Neutrophil (primary cell): ENCODE measurements at regions not wholly inside any gene's neighbourhood (a gene's known extent, or its start where the extent isn't known, plus 50 kb on each side); places are given as distances from the start of the nearest gene placed in this dataset.

Source experiments
- H3K27ac ChIP-seq: fragments of 200-600 bp; sonication (generic); 2 replicates; pipeline ENCODE4 v1.5.1; 2016; ENCODE audit warnings: mild to moderate bottlenecking, moderate library complexity
- H3K27me3 ChIP-seq: fragments of 200-600 bp; sonication (generic); 2 replicates; pipeline ENCODE4 v1.6.0; 2016; ENCODE audit warnings: mild to moderate bottlenecking
- H3K36me3 ChIP-seq: fragments of 200-600 bp; sonication (generic); 2 replicates; pipeline ENCODE4 v1.5.1; 2017
- H3K4me1 ChIP-seq, 2 experiments: fragments of 200-600 bp in 1 of 2; sonication (generic) in 1 of 2; 1 replicate in 1 of 2; 2 replicates in 1 of 2; pipeline versions ENCODE4 v1.5.1 to v1.6.1; 2013 to 2016; ENCODE audit warnings: low read depth in 1 of 2, low read length in 1 of 2, mild to moderate bottlenecking in 1 of 2, moderate library complexity in 1 of 2; ENCODE audit not compliant: control insufficient read depth in 1 of 2, insufficient read depth in 1 of 2
- H3K4me3 ChIP-seq, 2 experiments: fragments of 200-600 bp in 1 of 2; sonication (generic) in 1 of 2; 1 replicate in 1 of 2; 2 replicates in 1 of 2; pipeline ENCODE4 v1.5.1; 2013 to 2016; ENCODE audit warnings: low read depth in 1 of 2, low read length in 1 of 2, mild to moderate bottlenecking in 1 of 2, moderate library complexity in 1 of 2
- H3K9me3 ChIP-seq: fragments of 200-600 bp; sonication (generic); 2 replicates; pipeline ENCODE4 v1.5.1; 2016
- TF ChIP-seq, protein P1 (sequence below): fragments of 200-600 bp; sonication (generic); IDR thresholded peaks from 2 replicates; pipeline ENCODE4 v1.5.1; 2016; ENCODE audit warnings: antibody characterized with exemption

DNA sequence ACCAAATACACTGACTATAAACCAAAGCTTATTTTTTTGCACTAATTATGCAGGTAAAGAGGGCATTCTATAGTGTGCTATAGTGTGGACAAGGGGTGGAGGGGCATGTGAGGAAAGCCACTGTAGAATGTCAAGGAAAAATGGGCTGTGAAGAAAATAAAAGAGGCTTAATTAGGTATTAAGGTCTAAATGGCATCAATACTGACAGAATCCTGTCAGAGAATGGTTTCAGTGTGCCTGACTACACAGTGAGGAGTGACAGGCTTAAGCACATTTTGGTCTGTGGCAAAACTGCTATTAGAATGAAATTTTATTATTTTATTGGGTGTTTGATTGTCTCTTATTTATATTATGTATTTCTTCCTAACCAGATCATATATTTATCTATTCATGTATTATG, 787.6 kb upstream of the CELF4 start:
- no peaks in the 10 kb centered on the region for H3K27me3 ChIP-seq
- no peak overlapping the region for H3K4me3 ChIP-seq
- TF ChIP-seq, protein P1, sequence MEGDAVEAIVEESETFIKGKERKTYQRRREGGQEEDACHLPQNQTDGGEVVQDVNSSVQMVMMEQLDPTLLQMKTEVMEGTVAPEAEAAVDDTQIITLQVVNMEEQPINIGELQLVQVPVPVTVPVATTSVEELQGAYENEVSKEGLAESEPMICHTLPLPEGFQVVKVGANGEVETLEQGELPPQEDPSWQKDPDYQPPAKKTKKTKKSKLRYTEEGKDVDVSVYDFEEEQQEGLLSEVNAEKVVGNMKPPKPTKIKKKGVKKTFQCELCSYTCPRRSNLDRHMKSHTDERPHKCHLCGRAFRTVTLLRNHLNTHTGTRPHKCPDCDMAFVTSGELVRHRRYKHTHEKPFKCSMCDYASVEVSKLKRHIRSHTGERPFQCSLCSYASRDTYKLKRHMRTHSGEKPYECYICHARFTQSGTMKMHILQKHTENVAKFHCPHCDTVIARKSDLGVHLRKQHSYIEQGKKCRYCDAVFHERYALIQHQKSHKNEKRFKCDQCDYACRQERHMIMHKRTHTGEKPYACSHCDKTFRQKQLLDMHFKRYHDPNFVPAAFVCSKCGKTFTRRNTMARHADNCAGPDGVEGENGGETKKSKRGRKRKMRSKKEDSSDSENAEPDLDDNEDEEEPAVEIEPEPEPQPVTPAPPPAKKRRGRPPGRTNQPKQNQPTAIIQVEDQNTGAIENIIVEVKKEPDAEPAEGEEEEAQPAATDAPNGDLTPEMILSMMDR, result no peak
- no peaks in the 10 kb centered on the region for H3K36me3 ChIP-seq
- H3K4me1 ChIP-seq, result no peaks in the 10 kb centered on the region
- no peaks in the 10 kb centered on the region for H3K9me3 ChIP-seq
- H3K27ac ChIP-seq, result no peak overlapping the region

DNA sequence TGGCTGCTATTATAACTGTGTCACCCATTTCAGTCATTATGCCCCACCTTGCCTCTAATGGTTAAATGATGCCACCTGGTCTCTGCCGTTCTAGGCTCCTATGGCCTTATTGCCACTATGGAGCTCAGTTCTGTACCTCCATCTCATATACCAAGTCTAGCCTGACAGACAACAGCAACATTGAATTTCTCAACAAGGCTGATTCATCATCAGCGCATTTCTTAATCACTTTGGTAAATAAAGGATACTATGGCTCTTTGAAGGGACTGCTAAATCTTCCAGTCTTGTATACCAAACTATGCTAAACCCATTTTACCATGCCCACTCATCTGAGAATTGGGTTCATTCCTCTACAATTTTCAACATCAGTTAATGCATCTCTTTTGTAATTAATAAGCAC, 784.5 kb upstream of the CELF4 start:
- TF ChIP-seq, protein P1, result no peak
- Histone ChIP-seq H3K27ac (no peak overlapping the region), H3K4me1 (no peaks in the 10 kb centered on the region), H3K36me3 (no peaks in the 10 kb centered on the region), H3K9me3 (no peaks in the 10 kb centered on the region), H3K4me3 (no peak overlapping the region), H3K27me3 (no peaks in the 10 kb centered on the region)

DNA sequence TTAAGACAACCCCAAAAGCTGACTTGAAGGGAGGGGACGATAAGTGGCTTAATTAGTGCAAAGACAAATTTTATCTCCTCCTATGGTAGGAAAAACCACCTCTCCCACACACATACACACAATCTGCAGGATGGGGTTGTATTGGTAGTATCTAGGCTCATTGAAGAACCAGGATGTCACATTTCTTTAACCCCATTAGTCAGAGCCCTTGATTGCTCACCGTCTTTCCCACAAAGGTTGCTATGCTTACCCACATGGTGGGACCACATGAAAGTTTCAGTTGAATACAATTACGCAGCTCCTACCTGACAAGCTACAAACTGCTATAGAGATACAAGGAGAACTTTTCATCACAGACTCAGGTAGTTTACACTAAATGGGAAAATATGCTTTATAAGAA, 765.0 kb upstream of the CELF4 start:
- TF ChIP-seq, protein P1, result no peak
- Histone ChIP-seq H3K36me3 (no peaks in the 10 kb centered on the region), H3K4me3 (no peak overlapping the region), H3K27me3 (no peaks in the 10 kb centered on the region), H3K4me1 (no peaks in the 10 kb centered on the region), H3K9me3 (no peaks in the 10 kb centered on the region), H3K27ac (no peak overlapping the region)

DNA sequence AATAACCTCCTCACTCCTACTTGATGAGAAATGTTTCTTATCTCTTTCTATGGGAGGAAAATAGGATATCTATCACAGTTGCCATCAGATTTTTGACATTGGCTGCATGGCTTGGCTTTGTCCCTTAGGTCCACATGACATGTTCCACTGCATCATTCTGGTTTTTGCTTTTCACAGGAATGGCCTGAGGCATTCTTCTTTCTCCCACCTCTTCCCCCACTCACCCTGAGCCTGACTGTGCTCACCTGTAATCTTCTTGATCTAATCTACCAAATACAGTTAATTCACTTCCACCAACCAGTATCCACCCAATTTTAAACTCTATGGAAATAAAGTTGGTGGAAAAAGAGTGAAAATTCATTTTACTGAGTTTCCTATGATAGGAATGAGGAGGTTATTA, 763.5 kb upstream of the CELF4 start:
- TF ChIP-seq, protein P1, result no peak
- H3K27ac ChIP-seq, result no peak overlapping the region
- H3K4me1 ChIP-seq, result no peaks in the 10 kb centered on the region
- no peaks in the 10 kb centered on the region for H3K27me3 ChIP-seq
- no peak overlapping the region for H3K4me3 ChIP-seq
- H3K36me3 ChIP-seq, result no peaks in the 10 kb centered on the region
- H3K9me3 ChIP-seq, result no peaks in the 10 kb centered on the region

DNA sequence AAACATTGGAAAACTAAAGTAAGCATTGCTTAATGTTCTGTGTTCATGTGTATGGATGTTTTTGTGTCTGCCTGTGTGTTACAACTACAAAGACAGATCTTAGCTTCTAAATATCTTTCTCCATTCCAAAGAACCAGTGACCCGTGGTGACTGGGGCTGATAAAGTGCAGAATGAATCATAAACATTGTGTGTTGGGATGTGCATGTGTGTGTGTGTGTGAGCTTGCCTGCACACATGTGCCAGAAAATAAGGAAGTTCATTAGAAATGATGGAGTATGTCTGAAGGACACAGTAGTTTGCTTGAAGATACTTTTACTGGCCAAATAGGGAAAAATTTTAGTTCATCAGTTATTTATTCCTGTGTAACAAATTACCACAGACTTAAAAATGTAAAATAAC, 756.6 kb upstream of the CELF4 start:
- Histone ChIP-seq H3K4me3 (no peak overlapping the region), H3K4me1 (no peaks in the 10 kb centered on the region), H3K9me3 (no peaks in the 10 kb centered on the region), H3K27ac (no peak overlapping the region), H3K36me3 (no peaks in the 10 kb centered on the region), H3K27me3 (no peaks in the 10 kb centered on the region)
- TF ChIP-seq, protein P1, result no peak

DNA sequence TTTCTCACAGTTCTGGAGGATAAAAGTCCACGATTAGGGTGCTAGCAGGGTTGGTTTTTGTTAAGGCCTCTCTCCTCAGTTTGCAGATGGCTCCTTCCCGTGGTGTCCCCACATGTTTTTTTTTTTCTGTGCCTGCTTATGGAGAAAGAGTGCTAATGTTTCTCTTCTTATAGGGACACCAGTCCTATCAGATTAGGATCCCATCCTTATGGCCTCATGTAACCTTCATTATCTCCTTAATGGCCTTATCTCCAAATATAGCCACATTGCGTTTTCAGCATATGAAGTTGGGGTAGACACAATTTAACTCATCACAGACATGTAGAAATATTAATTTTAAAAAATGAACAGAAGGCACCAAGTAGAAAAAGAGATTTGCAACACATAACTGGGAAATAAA, 755.7 kb upstream of the CELF4 start:
- Histone ChIP-seq H3K4me3 (no peak overlapping the region), H3K27ac (no peak overlapping the region), H3K4me1 (no peaks in the 10 kb centered on the region), H3K36me3 (no peaks in the 10 kb centered on the region), H3K9me3 (no peaks in the 10 kb centered on the region), H3K27me3 (no peaks in the 10 kb centered on the region)
- TF ChIP-seq, protein P1, result no peak
